K562 (cell line): ENCODE measurements at regions not wholly inside any gene's neighbourhood (a gene's known extent, or its start where the extent isn't known, plus 50 kb on each side); places are given as distances from the start of the nearest gene placed in this dataset.

ENCODE experiments used
- ADNP ChIP-seq: fragments of 200-800 bp; sonication (Bioruptor generic); IDR thresholded peaks from 2 replicates; pipeline ENCODE4 v1.6.1; 2016; ENCODE audit warnings: missing genetic modification characterization, missing compliant biosample characterization
- AFF1 ChIP-seq, 2 experiments: fragments of 450-650 bp; IDR thresholded peaks; 2 replicates each; pipeline ENCODE4 v1.6.1; 2018; ENCODE audit warnings: mild to moderate bottlenecking in 2 of 2, low read depth in 1 of 2; ENCODE audit not compliant: partially characterized antibody in 2 of 2
- CBFA2T3 ChIP-seq: fragments of 450-650 bp; IDR thresholded peaks from 2 replicates; pipeline ENCODE4 v1.6.1; 2017
- FOSL1 ChIP-seq: fragments of 200-800 bp; sonication (Bioruptor generic); conservative IDR thresholded peaks from 2 replicates; pipeline ENCODE4 v1.6.1; 2016; ENCODE audit warnings: missing genetic modification characterization, missing compliant biosample characterization
- FOXP4 ChIP-seq: sonication (generic); formaldehyde crosslinking; IDR thresholded peaks from 2 replicates; pipeline ENCODE4 v1.8.0; 2022; ENCODE audit warnings: mild to moderate bottlenecking, missing genetic modification reagents, borderline replicate concordance
- GATA2 ChIP-seq: sonication (generic); formaldehyde crosslinking; IDR thresholded peaks from 2 replicates; pipeline ENCODE4 v1.4.0; 2020; ENCODE audit warnings: mild to moderate bottlenecking, missing genetic modification reagents
- HSF4 ChIP-seq: fragments of 250-450 bp; sonication (Bioruptor Pico); IDR thresholded peaks from 2 replicates; pipeline ENCODE4 v2.1.2; 2022; ENCODE audit warnings: mild to moderate bottlenecking, moderate library complexity, borderline replicate concordance
- ILF3 ChIP-seq: fragments of 450-650 bp; IDR thresholded peaks from 2 replicates; pipeline ENCODE4 v1.6.1; 2018; ENCODE audit warnings: antibody characterized with exemption, mild to moderate bottlenecking, moderate library complexity, borderline replicate concordance
- NCOA6 ChIP-seq: fragments of 450-650 bp; IDR thresholded peaks from 2 replicates; pipeline ENCODE4 v1.6.1; 2017; ENCODE audit warnings: mild to moderate bottlenecking
- PRMT5 ChIP-seq: sonication (generic); formaldehyde crosslinking; IDR thresholded peaks from 2 replicates; pipeline ENCODE4 v1.5.0; 2020; ENCODE audit warnings: missing genetic modification reagents
- RREB1 ChIP-seq: fragments of 250-450 bp; sonication (Bioruptor Pico); IDR thresholded peaks from 2 replicates; pipeline ENCODE4 v1.4.0; 2020
- SAP30 ChIP-seq: fragments of 200-600 bp; sonication (generic); IDR thresholded peaks from 2 replicates; pipeline ENCODE4 v1.6.1; 2012; ENCODE audit warnings: borderline replicate concordance, low read depth, mild to moderate bottlenecking, moderate library complexity, low read length, control low read depth, inconsistent platforms; ENCODE audit not compliant: insufficient read depth, poor library complexity, severe bottlenecking
- ZNF354B ChIP-seq: fragments of 250-450 bp; sonication (Bioruptor Pico); IDR thresholded peaks from 2 replicates; pipeline ENCODE4 v1.4.0; 2020
- ZNF512 ChIP-seq: IDR thresholded peaks from 2 replicates; pipeline ENCODE4 v1.6.1; 2016; ENCODE audit warnings: missing genetic modification characterization, missing compliant biosample characterization

GRCh38 chr15:67924359-67924974, 84.6 kb upstream of the RNU6-1 start (continued):
- TF ChIP-seq GATA2 (no peak), PRMT5 (no peak), RREB1 (no peak), SAP30 (no peak), AFF1 (IDR thresholded peaks at IDR 0.05; ENCODE audit: low read depth in 1 of 2, partially characterized antibody in 2 of 2) (no peak), ZNF512 (no peak), FOXP4 (CRISPR knock-in tag) (no peak), ILF3 (no peak), NCOA6 (no peak), FOSL1 (tag) (0 out of 2 replicates have a peak, but pooled peaks have one; percentile 1), ZNF354B (CRISPR knock-in tag) (no peak), HSF4 (no peak), ADNP (tag) (no peak), CBFA2T3 (peak; percentile 30)
